H9 (cell line): ENCODE measurements at regions not wholly inside any gene's neighbourhood (a gene's known extent, or its start where the extent isn't known, plus 50 kb on each side); places are given as distances from the start of the nearest gene placed in this dataset.
A peak's percentile ranks its signal among the peaks of the same experiment; 100 is the strongest.

Source experiments
- DNase-seq: peaks from one replicate; pipeline ENCODE4 v3.0.0-alpha.2; 2017
- H2AFZ ChIP-seq: one replicate; pipeline ENCODE4 v1.6.1; 2013; ENCODE audit warnings: mild to moderate bottlenecking, low read length, control low read depth, moderate library complexity
- H2AK5ac ChIP-seq: 2 replicates; pipeline ENCODE4 v1.6.1; 2013; ENCODE audit warnings: low read length, control low read depth, mixed read lengths; ENCODE audit not compliant: insufficient read length
- H2BK120ac ChIP-seq: one replicate; pipeline ENCODE4 v1.6.1; 2013; ENCODE audit warnings: low read depth, mild to moderate bottlenecking, low read length, control low read depth, inconsistent platforms; ENCODE audit not compliant: poor library complexity, severe bottlenecking
- H2BK12ac ChIP-seq: 2 replicates; pipeline ENCODE4 v1.6.1; 2013; ENCODE audit warnings: low read length, control low read depth, mixed read lengths, low read depth; ENCODE audit not compliant: insufficient read length
- H2BK15ac ChIP-seq: 2 replicates; pipeline ENCODE4 v1.6.1; 2013; ENCODE audit warnings: low read depth, low read length, control low read depth
- H2BK20ac ChIP-seq: one replicate; pipeline ENCODE4 v1.6.1; 2013; ENCODE audit warnings: low read depth, mild to moderate bottlenecking, low read length, control low read depth, inconsistent platforms; ENCODE audit not compliant: poor library complexity, severe bottlenecking
- H2BK5ac ChIP-seq: 2 replicates; pipeline ENCODE4 v1.6.1; 2013; ENCODE audit warnings: low read length, control low read depth, mixed read lengths; ENCODE audit not compliant: insufficient read length
- H3K14ac ChIP-seq: 2 replicates; pipeline ENCODE4 v1.6.1; 2013; ENCODE audit warnings: low read length, control low read depth; ENCODE audit not compliant: insufficient read depth
- H3K18ac ChIP-seq: 2 replicates; pipeline ENCODE4 v1.6.1; 2013; ENCODE audit warnings: low read depth, mild to moderate bottlenecking, mixed read lengths, low read length, control low read depth; ENCODE audit not compliant: insufficient read length
- H3K23ac ChIP-seq: 2 replicates; pipeline ENCODE4 v1.6.1; 2013; ENCODE audit warnings: low read length, control low read depth, mixed read lengths, low read depth; ENCODE audit not compliant: insufficient read length
- H3K23me2 ChIP-seq: 2 replicates; pipeline ENCODE4 v1.6.1; 2013; ENCODE audit warnings: low read depth, mild to moderate bottlenecking, mixed read lengths, low read length, control low read depth; ENCODE audit not compliant: insufficient read length, poor library complexity, severe bottlenecking
- H3K27ac ChIP-seq: 2 replicates; pipeline ENCODE4 v1.5.1; 2013; ENCODE audit warnings: low read length, control low read depth, mixed read lengths, low read depth; ENCODE audit not compliant: insufficient read length
- H3K27me3 ChIP-seq: 2 replicates; pipeline ENCODE4 v1.6.1; 2013; ENCODE audit warnings: low read length, control low read depth, inconsistent platforms; ENCODE audit not compliant: insufficient read depth
- H3K4ac ChIP-seq: 2 replicates; pipeline ENCODE4 v1.6.1; 2013; ENCODE audit warnings: low read depth, mild to moderate bottlenecking, control low read depth, inconsistent platforms, low read length, moderate library complexity
- H3K4me1 ChIP-seq: 2 replicates; pipeline ENCODE4 v1.6.1; 2013; ENCODE audit warnings: low read length, control low read depth, inconsistent platforms; ENCODE audit not compliant: insufficient read depth
- H3K4me2 ChIP-seq: 2 replicates; pipeline ENCODE4 v1.6.1; 2013; ENCODE audit warnings: low read length, control low read depth, mixed read lengths; ENCODE audit not compliant: insufficient read length, insufficient read depth
- H3K56ac ChIP-seq: 2 replicates; pipeline ENCODE4 v1.6.1; 2013; ENCODE audit warnings: low read depth, mild to moderate bottlenecking, mixed read lengths, low read length, control low read depth; ENCODE audit not compliant: insufficient read length
- H3K79me1 ChIP-seq: 2 replicates; pipeline ENCODE4 v1.6.1; 2013; ENCODE audit warnings: low read depth, mild to moderate bottlenecking, moderate library complexity, low read length, control low read depth, inconsistent platforms; ENCODE audit not compliant: insufficient read depth, poor library complexity, severe bottlenecking
- H3K79me2 ChIP-seq: 2 replicates; pipeline ENCODE4 v1.6.1; 2013; ENCODE audit warnings: low read length, control low read depth, inconsistent platforms; ENCODE audit not compliant: insufficient read depth
- H3K9ac ChIP-seq: 2 replicates; pipeline ENCODE4 v1.6.1; 2013; ENCODE audit warnings: low read length, control low read depth, mixed read lengths; ENCODE audit not compliant: insufficient read length; ENCODE audit errors: extremely low read depth
- H3K9me3 ChIP-seq: one replicate; pipeline ENCODE4 v1.6.1; 2013; ENCODE audit warnings: low read depth, low read length, inconsistent platforms; ENCODE audit not compliant: control insufficient read depth
- H3T11ph ChIP-seq: one replicate; pipeline ENCODE4 v1.6.1; 2013; ENCODE audit warnings: mild to moderate bottlenecking, low read length, control low read depth, inconsistent platforms
- H4K20me1 ChIP-seq: one replicate; pipeline ENCODE4 v1.6.1; 2013; ENCODE audit not compliant: control insufficient read depth, insufficient read length, insufficient read depth
- H4K5ac ChIP-seq: 2 replicates; pipeline ENCODE4 v1.6.1; 2013; ENCODE audit warnings: low read depth, mild to moderate bottlenecking, mixed read lengths, low read length, control low read depth; ENCODE audit not compliant: insufficient read length
- H4K8ac ChIP-seq: replicated peaks from 2 replicates; pipeline ENCODE4 v1.6.1; 2013; ENCODE audit warnings: low read length, control low read depth, mixed read lengths, low read depth; ENCODE audit not compliant: insufficient read length
- H4K91ac ChIP-seq: 2 replicates; pipeline ENCODE4 v1.6.1; 2013; ENCODE audit warnings: low read depth, mild to moderate bottlenecking, moderate library complexity, mixed read lengths, low read length, control low read depth; ENCODE audit not compliant: insufficient read length
- H3K27ac Mint-ChIP-seq, 3 experiments: 2 replicates in 2 of 3; 3 replicates in 1 of 3; pipeline ENCODE4 v1.8.0; 2020 to 2021; ENCODE audit warnings: mixed read lengths in 3 of 3, mild to moderate bottlenecking in 1 of 3, moderate library complexity in 1 of 3
- H3K27me3 Mint-ChIP-seq: 2 replicates; pipeline ENCODE4 v1.8.0; 2021; ENCODE audit warnings: low read depth, mild to moderate bottlenecking, moderate library complexity, mixed read lengths
- H3K36me3 Mint-ChIP-seq, 3 experiments: 2 replicates in 2 of 3; 3 replicates in 1 of 3; pipeline ENCODE4 v1.8.0; 2020 to 2021; ENCODE audit warnings: low read depth in 3 of 3, mixed read lengths in 3 of 3; ENCODE audit not compliant: insufficient read depth in 1 of 3
- H3K4me1 Mint-ChIP-seq, 2 experiments: 2 replicates each; pipeline ENCODE4 v1.8.0; 2020; ENCODE audit warnings: mixed read lengths in 2 of 2
- H3K4me3 Mint-ChIP-seq, 2 experiments: 2 replicates in 1 of 2; 3 replicates in 1 of 2; pipeline ENCODE4 v1.8.0; 2020 to 2021; ENCODE audit warnings: mild to moderate bottlenecking in 2 of 2, mixed read lengths in 2 of 2, moderate library complexity in 1 of 2
- H3K9me3 Mint-ChIP-seq, 2 experiments: 2 replicates in 1 of 2; 3 replicates in 1 of 2; pipeline ENCODE4 v1.8.0; 2020; ENCODE audit warnings: mild to moderate bottlenecking in 2 of 2, mixed read lengths in 2 of 2, moderate library complexity in 1 of 2
- CTCF ChIP-seq: fragments of 200-600 bp; sonication (generic); conservative IDR thresholded peaks from 3 replicates; pipeline ENCODE4 v1.8.0; 2021; ENCODE audit warnings: antibody characterized with exemption, mild to moderate bottlenecking
- WGBS: extraction: QIAGEN DNeasy Blood & Tissue Kit; methylation state at CpG from one replicate; pipeline ENCODE4 v1.1.7; 2013; ENCODE audit warnings: missing lambda C conversion rate, low lambda C conversion rate, mixed read lengths; ENCODE audit not compliant: insufficient read length; ENCODE audit errors: extremely low coverage; 5-methylcytosine and 5-hydroxymethylcytosine counted together

GRCh38 chr2:63692002-63692606 lies 103.3 kb downstream of the MDH1 start:
- no peak overlapping the region for H2BK5ac ChIP-seq
- no peak overlapping the region for H4K8ac ChIP-seq
- H3K4ac ChIP-seq, result no peak overlapping the region
- H2BK12ac ChIP-seq, result no peak overlapping the region
- no peak overlapping the region for H2AFZ ChIP-seq
- no peak overlapping the region for H4K5ac ChIP-seq
- Mint-ChIP-seq H3K4me1 (peaks cover 24 to 25% of the 10 kb centered on the region in 2 experiments), H3K27ac (0 out of 7 replicates have a peak overlapping the region, but pooled peaks of 1 of the 3 experiments have one; percentile 47), H3K36me3 (peaks cover 4 to 18% (median 7%) of the 10 kb centered on the region in 3 experiments; a peak in 6 of 7 replicates), H3K9me3 (peaks cover 7 to 8% of the 10 kb centered on the region in 2 experiments; a peak in 3 of 5 replicates), H3K4me3 (no peak overlapping the region), H3K27me3 (no peaks in the 10 kb centered on the region)
- H3K23me2 ChIP-seq, result no peaks in the 10 kb centered on the region
- H3K14ac ChIP-seq, result no peak overlapping the region
- H3K23ac ChIP-seq, result no peak overlapping the region
- H3K27me3 ChIP-seq, result no peaks in the 10 kb centered on the region
- no peaks in the 10 kb centered on the region for H3K79me2 ChIP-seq
- no peaks in the 10 kb centered on the region for H3K9me3 ChIP-seq
- no CpG with 5 or more reads among the region's 1 CpG for WGBS
- H3K9ac ChIP-seq, result no peak overlapping the region
- H3K79me1 ChIP-seq, result no peaks in the 10 kb centered on the region
- H3K56ac ChIP-seq, result no peak overlapping the region
- H2AK5ac ChIP-seq, result no peak overlapping the region
- DNase-seq, result no peak
- H3K27ac ChIP-seq, result no peak overlapping the region
- no peak overlapping the region for H2BK120ac ChIP-seq
- no peak overlapping the region for H4K91ac ChIP-seq
- H2BK15ac ChIP-seq, result no peak overlapping the region
- peak; percentile 74 for TF ChIP-seq CTCF
- H3T11ph ChIP-seq, result no peak overlapping the region
- no peaks in the 10 kb centered on the region for H4K20me1 ChIP-seq
- no peak overlapping the region for H3K4me2 ChIP-seq
- H3K4me1 ChIP-seq, result no peaks in the 10 kb centered on the region
- H2BK20ac ChIP-seq, result no peak overlapping the region
- H3K18ac ChIP-seq, result no peak overlapping the region
